ENCODE measurements at regions not wholly inside any gene's neighbourhood (a gene's known extent, or its start where the extent isn't known, plus 50 kb on each side); places are given as distances from the start of the nearest gene placed in this dataset.

GRCh38 chr5:63306909-63307308 lies 655.3 kb downstream of the HTR1A start:
- TF ChIP-seq CTCF (IDR thresholded peaks at IDR 0.05) (no peak), POLR2A (IDR thresholded peaks at IDR 0.05) (no peak), POLR2AphosphoS5 (IDR thresholded peaks at IDR 0.05) (no peak), EP300 (IDR thresholded peaks at IDR 0.05; ENCODE audit: low read depth) (no peak)

Measured in transverse colon (tissue), 4 donors.